ENCODE measurements at regions not wholly inside any gene's neighbourhood (a gene's known extent, or its start where the extent isn't known, plus 50 kb on each side); places are given as distances from the start of the nearest gene placed in this dataset.
"Not testable (repeated sequence)": the region's sequence is repeated elsewhere in the genome, so short reads cannot be mapped to it uniquely, and the experiment has no call there.

- no peak for DNase-seq (ENCODE audit: low read depth)
- H3K4me3 ChIP-seq (ENCODE audit: low read depth, low read length), result no peak overlapping the region
- no peak for TF ChIP-seq CTCF (IDR thresholded peaks at IDR 0.05; ENCODE audit: insufficient read depth, low read depth, low read length)
Measured at GRCh38 chr14:48289701-48290100, 614.3 kb upstream of the MDGA2 start.

GRCh38 chr14:48285217-48285616 lies 609.8 kb upstream of the MDGA2 start:
- DNase-seq (ENCODE audit: low read depth); H3K4me3 ChIP-seq (ENCODE audit: low read depth, low read length): not testable (repeated sequence)

GRCh38 chr14:48275301-48275700 lies 599.9 kb upstream of the MDGA2 start:
- no peak for TF ChIP-seq CTCF (IDR thresholded peaks at IDR 0.05; ENCODE audit: insufficient read depth, low read depth, low read length)
- no peak overlapping the region for H3K4me3 ChIP-seq (ENCODE audit: low read depth, low read length)
- no peak for DNase-seq (ENCODE audit: low read depth)

- TF ChIP-seq CTCF (IDR thresholded peaks at IDR 0.05; ENCODE audit: insufficient read depth, low read depth, low read length), result no peak
- no peak for DNase-seq (ENCODE audit: low read depth)
- H3K4me3 ChIP-seq (ENCODE audit: low read depth, low read length), result no peak overlapping the region
Measured at GRCh38 chr14:48274826-48275225, 599.4 kb upstream of the MDGA2 start.

GRCh38 chr14:48267926-48268325 lies 592.5 kb upstream of the MDGA2 start:
- H3K4me3 ChIP-seq (ENCODE audit: low read depth, low read length); DNase-seq (ENCODE audit: low read depth): not testable (repeated sequence)

GRCh38 chr14:48266201-48266600 lies 590.8 kb upstream of the MDGA2 start:
- not testable (repeated sequence) for DNase-seq (ENCODE audit: low read depth); H3K4me3 ChIP-seq (ENCODE audit: low read depth, low read length)

GRCh38 chr14:48261436-48261835 lies 586.0 kb upstream of the MDGA2 start:
- no peak for DNase-seq (ENCODE audit: low read depth)
- no peak for TF ChIP-seq CTCF (IDR thresholded peaks at IDR 0.05; ENCODE audit: insufficient read depth, low read depth, low read length)
- no peak overlapping the region for H3K4me3 ChIP-seq (ENCODE audit: low read depth, low read length)

GRCh38 chr14:48260394-48261295 lies 585.2 kb upstream of the MDGA2 start:
- H3K4me3 ChIP-seq (ENCODE audit: low read depth, low read length); DNase-seq (ENCODE audit: low read depth): not testable (repeated sequence)

- not testable (repeated sequence) for DNase-seq (ENCODE audit: low read depth); H3K4me3 ChIP-seq (ENCODE audit: low read depth, low read length)
Measured at GRCh38 chr14:48259876-48260275, 584.5 kb upstream of the MDGA2 start.

GRCh38 chr14:48259232-48259631 lies 583.8 kb upstream of the MDGA2 start:
- H3K4me3 ChIP-seq (ENCODE audit: low read depth, low read length); DNase-seq (ENCODE audit: low read depth): not testable (repeated sequence)

GRCh38 chr14:48258703-48259102 lies 583.3 kb upstream of the MDGA2 start:
- not testable (repeated sequence) for H3K4me3 ChIP-seq (ENCODE audit: low read depth, low read length); DNase-seq (ENCODE audit: low read depth)

Data from fibroblast of villous mesenchyme (primary cell).